GM19035 (cell line): ENCODE measurements at regions not wholly inside any gene's neighbourhood (a gene's known extent, or its start where the extent isn't known, plus 50 kb on each side); places are given as distances from the start of the nearest gene placed in this dataset.

Experiments used
- ATAC-seq: cut with Tn5 transposase; IDR thresholded peaks from one replicate; pipeline ENCODE4 v1.9.1; 2021; ENCODE audit not compliant: unreplicated experiment

DNA sequence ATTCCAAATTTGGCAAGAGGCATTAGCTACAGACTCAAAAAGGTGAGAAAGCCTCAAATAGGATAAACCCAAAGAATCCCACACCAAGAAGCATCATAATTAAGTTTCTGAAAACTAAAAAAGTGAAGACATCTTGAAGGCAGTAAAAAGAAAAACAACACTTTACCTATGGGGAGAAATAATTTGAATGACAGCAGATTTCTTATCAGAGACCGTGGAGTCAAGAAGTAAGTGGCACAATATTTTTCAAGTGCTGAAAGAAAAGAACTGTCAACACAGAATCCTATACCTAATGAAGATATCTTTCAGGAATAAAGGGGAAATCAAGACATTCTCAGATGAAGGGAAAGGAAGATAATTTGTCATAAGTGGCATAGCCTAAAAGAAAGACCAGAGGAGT is 193.3 kb upstream of the CHD6 start:
- ATAC-seq, result no peak

DNA sequence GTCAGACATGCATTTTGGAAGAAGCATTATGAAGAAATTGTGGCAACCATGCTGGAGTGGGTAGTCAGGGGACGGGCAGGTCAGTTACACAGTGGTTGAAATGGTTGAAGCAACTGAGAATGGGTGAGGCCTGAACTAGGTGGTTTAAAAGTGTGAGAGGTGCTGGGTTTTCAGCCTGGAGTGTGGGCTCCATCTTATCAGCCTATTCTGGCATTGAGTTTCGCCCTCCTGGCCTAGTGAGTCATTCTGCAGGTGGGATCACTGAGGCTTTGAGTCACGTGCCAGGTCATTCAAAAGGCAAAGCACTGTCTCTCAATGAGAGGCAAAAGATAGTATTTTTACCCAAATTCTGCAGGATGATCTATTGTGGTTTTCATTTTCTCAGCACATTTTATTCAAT is 181.9 kb upstream of the CHD6 start:
- no peak for ATAC-seq

DNA sequence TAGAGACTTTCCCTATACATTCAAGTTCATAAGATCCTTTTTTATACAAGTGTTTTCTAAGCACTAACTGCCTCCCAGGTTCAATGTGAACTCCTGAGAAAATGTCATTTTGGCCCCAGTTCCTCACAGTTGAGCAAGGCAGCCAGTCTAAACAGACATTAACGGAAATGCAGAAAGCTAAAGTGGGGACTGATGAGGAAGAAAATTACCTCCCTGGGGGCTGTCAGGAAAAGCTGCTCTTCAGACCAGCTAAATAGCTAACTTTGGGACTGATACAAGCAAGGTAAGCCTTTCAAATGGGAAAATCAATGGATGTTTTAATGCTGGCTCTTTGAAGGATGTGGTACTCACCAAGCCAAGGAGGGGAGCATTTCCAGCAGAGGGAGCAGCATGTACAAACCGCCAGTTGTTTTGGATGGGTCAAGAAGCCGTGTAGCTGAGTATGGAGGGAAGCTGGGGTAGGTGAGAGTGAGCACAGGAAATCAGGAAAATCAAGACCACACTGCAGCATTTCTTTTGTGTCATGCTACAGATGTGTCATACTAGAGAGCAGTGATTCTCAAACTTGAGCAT is 180.8 kb upstream of the CHD6 start:
- ATAC-seq, result no peak

DNA sequence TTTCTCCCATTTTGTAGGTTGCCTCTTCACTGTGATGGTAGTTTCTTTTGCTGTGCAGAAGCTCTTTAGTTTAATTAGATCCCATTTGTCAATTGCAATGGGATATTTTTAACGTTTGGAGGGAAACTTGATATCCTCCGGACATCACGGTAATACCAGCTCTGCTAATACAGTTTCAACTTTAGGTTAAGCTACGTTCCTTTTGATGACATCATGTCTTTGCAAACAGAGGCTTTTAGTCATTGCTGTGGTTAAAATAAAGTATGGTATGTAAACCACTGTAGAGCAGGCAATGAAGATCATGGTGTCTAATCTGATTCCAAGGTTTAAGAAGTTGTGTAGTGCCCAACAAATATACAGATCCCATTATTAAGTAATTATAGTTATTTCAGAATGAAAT is 168.0 kb upstream of the CHD6 start:
- ATAC-seq, result no peak

DNA sequence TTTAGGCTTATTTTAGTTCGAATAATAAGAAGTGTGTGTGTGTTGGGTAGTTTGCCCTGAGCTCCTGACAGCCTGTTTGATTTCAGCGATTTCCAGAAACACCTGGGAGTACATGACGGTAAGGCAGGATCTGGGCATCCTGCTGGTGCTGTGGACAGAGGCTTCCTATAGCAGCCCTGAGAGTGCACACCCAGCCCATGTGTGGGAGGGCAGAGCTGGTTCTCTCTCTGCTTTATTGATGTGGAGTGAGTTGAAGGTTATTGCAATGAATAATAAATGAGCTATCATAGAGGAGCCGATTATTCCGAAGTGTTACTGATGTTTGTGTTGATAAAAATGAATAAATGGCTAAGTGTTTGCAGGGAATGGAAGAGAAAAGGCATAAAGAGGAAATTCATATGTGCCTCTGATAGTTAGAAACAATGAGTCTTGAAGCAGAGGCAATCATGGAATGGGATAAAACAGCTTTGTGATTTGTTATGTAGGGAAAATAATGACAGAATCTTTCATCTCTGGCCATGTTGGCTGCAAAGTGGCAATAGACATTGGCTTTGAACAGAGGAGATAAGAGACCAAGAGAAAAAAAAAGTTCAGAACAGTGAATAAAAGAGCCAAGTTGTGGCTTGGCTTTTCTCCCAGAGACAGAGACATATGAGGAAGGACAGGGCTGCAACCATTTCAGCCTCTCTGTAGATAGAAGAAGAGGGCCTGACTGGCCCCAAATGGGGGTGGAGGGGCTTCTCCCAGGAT is 166.2 kb upstream of the CHD6 start:
- ATAC-seq, result no peak

DNA sequence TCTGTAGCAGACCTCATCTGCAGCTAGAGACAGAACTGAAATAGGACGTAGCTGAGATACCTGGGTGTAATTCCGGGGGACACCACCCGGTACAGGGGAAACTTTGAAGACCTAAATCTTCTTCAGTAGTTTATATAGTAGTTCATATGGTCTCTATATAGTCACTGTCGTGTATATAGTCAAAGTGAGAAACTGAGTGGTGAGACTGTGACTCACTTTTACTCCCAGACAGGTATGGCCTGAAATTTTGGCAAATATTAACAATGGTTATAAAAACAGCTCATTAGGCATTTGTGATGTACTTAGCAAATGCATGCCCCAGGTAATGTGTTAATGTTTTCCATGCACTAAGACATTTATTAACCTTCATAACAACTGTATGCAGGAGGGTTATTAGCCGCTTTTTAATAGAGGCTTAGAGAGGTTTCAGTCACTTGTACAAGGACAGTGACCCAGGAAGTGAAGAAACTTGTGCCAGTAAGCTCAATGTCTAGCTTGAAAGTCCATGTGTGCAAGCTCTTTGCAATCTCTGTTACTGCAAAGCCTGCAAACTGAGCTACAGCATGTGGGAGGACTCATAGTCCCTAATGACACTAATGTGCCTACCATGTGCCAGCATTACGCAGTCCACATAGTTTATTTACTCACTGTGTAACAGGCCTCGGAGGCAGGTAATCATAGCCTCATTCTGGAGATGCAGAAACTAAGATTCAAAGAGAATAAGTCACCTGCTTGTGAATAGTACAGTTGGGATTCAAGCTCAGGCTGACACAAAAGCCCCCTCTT is 165.4 kb upstream of the CHD6 start:
- ATAC-seq, result no peak

DNA sequence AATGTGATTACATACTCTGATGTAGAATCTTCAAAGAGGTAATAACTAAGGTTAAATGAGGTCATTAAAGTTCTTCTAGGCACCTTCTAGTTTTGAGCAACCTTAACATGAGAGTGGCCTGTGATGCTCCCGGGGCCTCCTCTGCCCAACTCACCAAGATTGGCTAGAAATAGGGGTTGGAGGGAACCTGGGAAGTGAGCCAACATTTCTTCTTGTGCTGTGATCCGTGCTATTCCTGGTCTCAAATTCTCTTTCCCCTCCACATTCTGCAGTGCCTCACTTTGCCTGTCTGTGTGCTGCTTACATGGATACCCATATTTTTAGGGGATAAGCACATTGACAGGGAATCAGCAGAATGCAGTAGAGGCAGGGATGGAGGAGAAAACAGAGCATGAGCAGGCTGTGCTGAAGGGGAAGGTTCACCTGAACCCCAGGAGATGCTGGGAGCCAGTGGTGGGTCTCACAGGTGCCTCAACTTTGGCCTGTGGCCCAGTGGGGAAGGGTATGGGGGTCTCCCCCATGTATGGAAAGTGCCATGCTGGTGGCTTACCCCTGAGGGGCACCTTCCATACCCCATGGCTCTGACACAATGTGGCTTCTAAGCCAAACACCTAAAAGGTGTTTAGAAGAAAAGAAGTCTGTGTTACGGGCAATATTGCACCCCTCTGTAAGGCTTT is 164.7 kb upstream of the CHD6 start:
- no peak for ATAC-seq

DNA sequence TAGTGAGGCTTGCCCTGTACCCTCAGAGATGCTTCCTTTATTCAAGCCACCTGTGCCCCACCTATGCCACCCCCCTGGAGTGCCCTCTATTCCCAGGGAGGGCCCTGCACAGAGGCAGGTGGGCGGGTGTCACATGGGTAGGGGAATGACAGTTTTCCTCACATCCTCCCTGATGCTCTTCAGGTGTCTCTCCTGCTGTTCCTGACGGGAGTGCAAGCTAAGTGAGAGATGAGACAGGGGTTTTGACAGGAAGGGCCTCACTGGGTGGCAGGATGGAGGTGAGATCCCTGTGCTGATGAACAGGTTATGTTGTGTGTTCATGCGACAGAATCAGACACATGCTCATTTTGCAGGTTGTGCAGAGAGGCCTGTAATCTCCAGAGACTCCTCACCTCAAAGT is 164.1 kb upstream of the CHD6 start:
- no peak for ATAC-seq

DNA sequence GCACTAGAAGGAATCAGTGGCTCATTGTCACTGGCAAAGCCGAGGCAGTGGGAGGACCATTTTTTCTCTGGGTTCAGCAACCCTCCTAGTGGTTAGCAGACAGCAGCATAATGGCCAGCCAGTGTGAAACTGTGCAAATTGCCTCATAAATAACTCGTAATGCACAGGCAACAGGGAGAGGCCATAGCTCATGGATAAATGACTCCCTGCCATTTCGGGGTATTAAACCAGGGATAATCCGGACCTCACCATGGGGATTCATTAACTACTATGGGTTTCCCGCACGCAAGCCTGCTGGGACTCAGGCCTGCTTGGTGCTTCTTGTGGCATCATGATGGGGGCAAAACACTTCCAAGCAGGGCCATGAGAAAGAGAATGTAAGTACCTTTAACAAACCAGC is 158.2 kb upstream of the CHD6 start:
- ATAC-seq, result no peak

DNA sequence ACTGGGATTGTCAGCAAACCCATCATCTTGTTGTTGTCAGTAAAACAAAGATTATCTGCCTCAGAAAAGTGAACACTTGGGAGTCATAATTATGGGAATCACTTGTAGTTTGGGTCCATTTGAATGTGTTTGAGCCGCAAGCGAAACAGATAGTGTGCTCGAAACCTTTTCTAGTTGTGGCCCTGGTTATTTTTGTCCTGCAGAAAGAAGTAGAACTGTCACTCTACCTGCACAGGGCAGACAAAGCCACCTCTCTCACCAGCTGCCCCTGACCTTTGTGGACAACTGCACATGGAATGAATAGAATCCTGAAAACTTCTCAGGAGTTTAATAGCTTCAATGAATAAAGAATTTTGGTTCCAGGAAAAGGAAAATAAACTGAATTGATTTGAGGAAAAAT is 156.1 kb upstream of the CHD6 start:
- ATAC-seq, result no peak

DNA sequence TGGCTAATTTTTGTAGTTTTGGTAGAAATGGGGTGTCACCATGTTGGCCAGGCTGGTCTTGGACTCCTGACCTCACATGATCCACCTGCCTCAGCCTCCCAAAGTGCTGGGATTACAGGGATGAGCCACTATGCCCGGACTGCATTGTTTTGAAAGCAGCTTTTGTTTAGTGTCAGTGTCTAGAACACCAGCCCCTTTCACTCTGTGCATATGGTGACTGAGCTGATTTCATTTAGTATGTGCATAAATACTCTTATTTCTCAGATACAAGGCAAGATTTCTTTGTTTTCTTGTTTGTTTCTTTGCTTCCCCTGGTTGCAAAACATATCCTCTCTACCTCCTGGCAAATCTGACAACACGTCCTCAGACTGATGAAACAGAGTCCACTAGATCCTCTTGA is 152.8 kb upstream of the CHD6 start:
- ATAC-seq, result no peak

DNA sequence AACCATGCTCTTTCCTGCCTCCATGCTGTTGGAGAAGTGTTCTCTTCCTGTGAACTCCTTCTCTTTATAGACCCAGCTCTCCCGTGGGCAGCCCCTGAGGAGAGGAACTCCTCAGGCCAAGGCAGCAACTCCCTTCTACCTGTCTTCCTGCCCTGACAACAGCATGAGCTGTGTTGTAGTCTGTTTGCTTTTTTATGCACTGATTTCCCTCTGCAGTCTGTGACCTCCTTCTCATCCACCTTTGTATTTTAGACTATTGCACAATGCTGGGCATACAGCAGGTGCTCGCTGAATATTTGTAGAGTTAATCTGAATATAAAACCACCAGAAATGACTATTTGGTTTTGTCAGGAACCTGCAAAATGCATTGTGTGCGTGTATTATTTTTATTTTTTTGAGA is 152.2 kb upstream of the CHD6 start:
- no peak for ATAC-seq

DNA sequence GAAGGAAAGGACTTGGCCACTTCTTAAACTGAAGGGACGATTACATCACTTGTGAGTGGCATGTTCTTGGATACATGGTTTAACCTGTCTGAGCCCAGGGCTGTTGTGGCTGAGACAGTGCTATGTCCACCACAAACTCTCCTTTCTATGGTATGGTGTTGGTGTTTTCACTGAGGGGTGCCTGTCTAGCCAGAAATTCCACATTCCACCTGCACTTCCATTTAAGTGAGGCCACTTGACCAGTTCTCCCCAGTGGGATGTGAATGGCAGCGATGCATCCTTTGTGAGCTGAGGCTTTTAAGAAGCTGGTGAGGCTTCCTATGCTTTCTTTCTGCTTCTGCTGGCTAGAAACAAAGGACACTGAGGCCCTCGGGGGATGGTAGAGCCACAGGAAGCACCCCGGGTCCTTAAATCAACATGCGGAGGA is 151.4 kb upstream of the CHD6 start:
- ATAC-seq, result no peak

DNA sequence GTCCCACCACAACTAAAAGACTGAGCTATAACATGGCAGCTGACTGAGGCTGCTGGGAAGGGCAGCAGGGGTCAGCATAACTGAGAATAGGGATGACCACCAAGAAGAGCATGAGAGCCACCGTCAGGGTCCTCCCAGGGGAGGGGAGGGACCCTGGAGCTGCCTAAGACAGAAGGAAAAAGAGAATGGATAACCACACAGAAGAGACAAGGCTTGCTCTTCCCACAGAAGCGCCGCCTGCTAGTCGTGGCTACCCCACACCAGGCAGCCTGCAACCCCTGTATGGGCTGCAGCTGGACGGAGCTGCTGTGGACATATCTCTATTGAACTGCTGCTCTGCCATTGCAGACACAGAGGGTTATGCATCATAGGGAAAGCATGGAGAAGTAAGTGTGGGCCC is 132.0 kb upstream of the CHD6 start:
- no peak for ATAC-seq

DNA sequence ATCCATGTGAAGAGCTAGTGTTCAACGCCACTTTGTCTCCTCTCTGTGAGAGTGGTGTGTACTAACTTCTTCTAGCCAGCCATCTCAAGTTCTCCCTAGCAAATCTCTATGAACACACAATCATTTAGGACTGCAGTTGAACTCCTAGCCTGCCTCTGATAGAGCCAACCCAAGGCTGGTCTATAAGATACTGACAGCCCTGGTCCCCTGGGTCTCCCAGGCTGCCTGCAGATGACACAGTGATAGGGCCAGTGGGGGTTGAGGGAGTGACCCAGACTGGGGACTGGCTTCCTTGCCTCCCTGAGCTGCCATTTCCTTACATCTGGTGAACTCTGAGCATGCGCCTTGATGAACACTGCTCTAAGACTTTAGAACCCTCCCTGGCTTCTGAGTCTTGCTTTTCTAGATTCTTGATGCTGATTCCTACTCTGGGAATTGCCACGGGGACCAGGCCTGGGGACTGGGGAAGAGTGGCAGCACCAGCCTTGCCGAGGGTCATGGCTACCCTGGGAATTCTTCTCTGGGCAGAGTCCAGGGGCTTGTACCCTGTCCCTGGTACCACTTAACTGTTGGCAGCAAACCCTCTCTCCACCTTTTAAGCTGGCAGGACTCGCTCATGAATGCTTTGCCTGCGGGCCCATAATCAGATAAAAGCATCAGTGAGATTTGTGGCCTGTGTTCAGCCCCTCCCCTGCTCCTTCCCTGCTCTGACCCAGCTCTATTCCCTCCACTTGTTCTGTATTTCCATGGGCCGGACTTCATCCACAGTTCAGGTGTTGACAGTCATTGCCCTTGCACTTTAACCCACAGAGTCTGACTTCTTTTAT is 130.8 kb upstream of the CHD6 start:
- no peak for ATAC-seq

DNA sequence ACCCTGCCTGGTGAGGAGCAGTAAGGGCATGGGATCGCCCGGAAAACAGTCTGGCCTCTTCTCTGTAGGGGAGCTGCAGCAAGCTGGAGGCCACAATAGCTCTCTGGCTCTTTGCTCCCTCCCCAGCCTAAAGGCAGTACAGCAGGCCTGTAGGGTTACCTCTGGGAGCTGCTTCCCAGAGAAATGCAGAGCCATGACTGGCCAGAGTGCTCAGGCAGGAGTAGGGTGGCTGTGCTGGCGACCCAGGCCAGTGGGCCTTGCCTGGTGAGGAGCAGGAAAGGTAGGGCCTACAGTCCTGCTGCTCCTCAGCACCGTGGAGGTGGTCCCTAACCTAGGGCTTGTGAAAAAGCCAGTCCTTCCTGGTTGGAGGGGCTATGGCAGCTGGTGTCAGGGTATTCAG is 129.9 kb upstream of the CHD6 start:
- ATAC-seq, result no peak

DNA sequence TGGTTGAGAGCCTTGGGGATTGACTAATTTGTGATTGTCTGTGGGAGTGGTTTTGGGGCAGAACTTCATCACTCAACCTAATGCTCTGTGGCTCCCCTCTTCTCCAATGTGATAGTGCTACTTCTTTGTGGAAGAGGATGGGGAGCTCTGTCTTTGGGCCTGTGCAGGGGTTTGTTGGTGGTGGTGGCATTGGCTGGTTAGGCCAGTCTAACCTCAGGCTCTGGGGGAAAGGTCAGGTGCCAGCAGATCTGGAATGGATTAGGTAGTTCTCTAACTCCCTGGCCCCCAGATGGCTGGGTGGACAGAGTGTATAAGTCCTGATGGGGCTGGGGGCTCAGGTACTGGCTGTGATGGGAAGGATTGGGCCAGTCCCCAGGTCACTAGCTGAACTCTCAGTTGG is 129.0 kb upstream of the CHD6 start:
- ATAC-seq, result no peak

DNA sequence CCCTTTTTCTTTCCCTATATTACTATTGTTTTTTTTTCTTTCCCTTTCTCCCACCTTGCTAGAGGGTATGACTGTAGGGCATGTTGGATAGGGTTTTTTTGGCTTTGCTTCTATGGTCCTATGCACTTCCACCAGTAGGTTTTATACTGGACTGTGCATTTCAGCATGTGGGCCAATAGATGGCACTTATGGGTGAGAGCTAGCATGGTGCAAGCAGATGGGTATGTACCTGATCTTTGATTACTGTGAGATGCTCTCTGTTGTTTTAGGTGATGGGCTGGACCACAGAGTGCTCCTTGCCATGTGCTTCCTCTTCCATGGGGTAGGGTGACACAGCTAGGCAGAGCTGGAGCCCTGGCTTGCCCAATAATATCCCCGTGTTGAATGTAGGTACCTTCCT is 128.5 kb upstream of the CHD6 start:
- ATAC-seq, result no peak

DNA sequence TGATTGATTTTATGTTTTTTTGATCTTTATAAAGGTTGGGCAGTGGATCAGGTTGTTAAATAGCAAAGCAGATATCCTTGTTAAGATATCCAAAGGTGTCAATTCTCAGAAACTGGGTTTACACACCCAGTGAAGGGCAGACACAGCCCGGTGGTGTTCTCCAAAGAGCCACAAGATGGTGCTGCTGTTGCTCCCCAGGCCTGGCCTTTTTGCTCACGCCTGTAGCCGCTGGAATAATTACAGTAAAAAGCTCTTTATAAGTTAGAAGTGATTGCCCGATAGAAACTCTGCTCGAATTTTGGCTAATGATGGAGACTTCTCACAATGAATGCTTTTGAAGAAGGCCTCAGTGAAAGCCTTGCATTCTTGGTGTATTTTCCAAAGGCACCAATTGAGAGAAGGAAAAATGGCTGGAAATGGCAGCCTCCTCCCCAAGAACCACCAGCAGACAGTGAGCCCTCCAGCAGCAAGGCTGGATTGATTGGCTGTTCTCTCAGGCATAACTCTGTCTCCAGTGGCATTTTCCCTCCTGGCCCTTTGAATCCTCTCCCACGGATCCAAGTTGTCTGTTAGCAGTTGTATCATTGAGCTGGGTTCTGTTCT is 120.5 kb upstream of the CHD6 start:
- ATAC-seq, result no peak

DNA sequence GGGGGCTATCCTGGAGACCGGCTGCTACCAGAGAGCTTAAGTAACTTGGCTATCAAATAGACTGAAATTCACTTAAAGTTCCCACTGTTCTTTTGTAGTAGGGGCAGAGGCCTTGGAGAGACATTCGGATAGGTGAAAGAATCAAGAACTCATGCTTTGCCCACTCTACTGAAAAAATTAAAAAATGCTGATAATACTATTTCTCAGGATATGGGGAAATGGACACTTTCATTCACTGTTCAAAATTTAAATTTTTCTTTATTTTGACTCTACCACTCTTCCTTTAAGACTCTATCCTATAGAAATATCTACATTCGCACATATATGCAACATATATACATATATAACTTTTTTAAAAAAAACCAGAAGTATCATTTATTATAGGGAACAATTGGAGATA is 117.8 kb upstream of the CHD6 start:
- no peak for ATAC-seq
